ENCODE measurements at regions not wholly inside any gene's neighbourhood (a gene's known extent, or its start where the extent isn't known, plus 50 kb on each side); places are given as distances from the start of the nearest gene placed in this dataset.
"Not testable (repeated sequence)": the region's sequence is repeated elsewhere in the genome, so short reads cannot be mapped to it uniquely, and the experiment has no call there.

GRCh38 chr21:38628349-38628748 is 130.1 kb upstream of the ERG start:
- ChIA-PET CTCF (no interaction called here), POLR2A (no interaction called here)
- Histone ChIP-seq H3K27me3 (ENCODE audit: control insufficient read depth, insufficient read depth, low read length) (peaks cover 16% of the 10 kb centered on the region), H3K27ac (ENCODE audit: low read depth, low read length) (no peak overlapping the region), H3K9me3 (ENCODE audit: control insufficient read depth, insufficient read depth, low read length) (no peaks in the 10 kb centered on the region), H3K4me3 (ENCODE audit: low read depth, low read length) (no peak overlapping the region)
- no peak for DNase-seq (ENCODE audit: low read depth, low spot score)
- TF ChIP-seq CTCF (IDR thresholded peaks at IDR 0.05; ENCODE audit: low read depth, low read length): no peak

GRCh38 chr21:38631206-38631605 is 132.9 kb upstream of the ERG start:
- Histone ChIP-seq H3K9me3 (ENCODE audit: control insufficient read depth, insufficient read depth, low read length) (no peaks in the 10 kb centered on the region; the same call in 1 of the 2 replicates), H3K27ac (ENCODE audit: low read depth, low read length) (no peak overlapping the region), H3K4me3 (ENCODE audit: low read depth, low read length) (no peak overlapping the region), H3K27me3 (ENCODE audit: control insufficient read depth, insufficient read depth, low read length) (peaks cover 19% of the 10 kb centered on the region)
- TF ChIP-seq CTCF (IDR thresholded peaks at IDR 0.05; ENCODE audit: low read depth, low read length): no peak
- ChIA-PET POLR2A (no interaction called here), CTCF (no interaction called here)
- no peak for DNase-seq (ENCODE audit: low read depth, low spot score)

- ChIA-PET CTCF (no interaction called here), POLR2A (no interaction called here)
- no peak for DNase-seq (ENCODE audit: low read depth, low spot score)
- H3K27ac ChIP-seq (ENCODE audit: low read depth, low read length): no peak overlapping the region
- H3K27me3 ChIP-seq (ENCODE audit: control insufficient read depth, insufficient read depth, low read length): peaks cover 21% of the 10 kb centered on the region
- H3K4me3 ChIP-seq (ENCODE audit: low read depth, low read length): no peak overlapping the region
- TF ChIP-seq CTCF (IDR thresholded peaks at IDR 0.05; ENCODE audit: low read depth, low read length): no peak
- no peaks in the 10 kb centered on the region; the same call in 1 of the 2 replicates for H3K9me3 ChIP-seq (ENCODE audit: control insufficient read depth, insufficient read depth, low read length)
Measured at GRCh38 chr21:38631676-38632075, 133.4 kb upstream of the ERG start.

GRCh38 chr21:38637161-38637560 is 138.9 kb upstream of the ERG start:
- ChIA-PET POLR2A (no interaction called here), CTCF (no interaction called here)
- Histone ChIP-seq H3K27ac (ENCODE audit: low read depth, low read length) (no peak overlapping the region), H3K4me3 (ENCODE audit: low read depth, low read length) (no peak overlapping the region), H3K27me3 (ENCODE audit: control insufficient read depth, insufficient read depth, low read length) (peaks cover 42% of the 10 kb centered on the region), H3K9me3 (ENCODE audit: control insufficient read depth, insufficient read depth, low read length) (no peaks in the 10 kb centered on the region; the same call in 1 of the 2 replicates)
- TF ChIP-seq CTCF (IDR thresholded peaks at IDR 0.05; ENCODE audit: low read depth, low read length): no peak
- DNase-seq (ENCODE audit: low read depth, low spot score): no peak

- no peak overlapping the region for H3K27ac ChIP-seq (ENCODE audit: low read depth, low read length)
- ChIA-PET CTCF (no interaction called here), POLR2A (no interaction called here)
- no peaks in the 10 kb centered on the region; the same call in 1 of the 2 replicates for H3K9me3 ChIP-seq (ENCODE audit: control insufficient read depth, insufficient read depth, low read length)
- H3K27me3 ChIP-seq (ENCODE audit: control insufficient read depth, insufficient read depth, low read length): peaks cover 61% of the 10 kb centered on the region
- no peak overlapping the region for H3K4me3 ChIP-seq (ENCODE audit: low read depth, low read length)
- no peak for DNase-seq (ENCODE audit: low read depth, low spot score)
- no peak for TF ChIP-seq CTCF (IDR thresholded peaks at IDR 0.05; ENCODE audit: low read depth, low read length)
Measured at GRCh38 chr21:38639571-38640354, 141.5 kb upstream of the ERG start.

GRCh38 chr21:38640355-38640742 is 142.1 kb upstream of the ERG start:
- DNase-seq (ENCODE audit: low read depth, low spot score); H3K27ac ChIP-seq (ENCODE audit: low read depth, low read length); H3K4me3 ChIP-seq (ENCODE audit: low read depth, low read length); CTCF ChIA-PET; H3K9me3 ChIP-seq (ENCODE audit: control insufficient read depth, insufficient read depth, low read length); POLR2A ChIA-PET: not testable (repeated sequence)
- peaks cover 58% of the 10 kb centered on the region for H3K27me3 ChIP-seq (ENCODE audit: control insufficient read depth, insufficient read depth, low read length)

All from AG04450 (cell line).